ENCODE measurements at regions not wholly inside any gene's neighbourhood (a gene's known extent, or its start where the extent isn't known, plus 50 kb on each side); places are given as distances from the start of the nearest gene placed in this dataset.

GRCh38 chr4:100118181-100118580 is 72.1 kb downstream of the DDIT4L start:
- WGBS, 2 donors, result 47 to 63% methylated on average over 2 of the region's 2 CpGs
- H3K27me3 ChIP-seq, result no peaks in the 10 kb centered on the region
- no peaks in the 10 kb centered on the region for H3K36me3 ChIP-seq (replicated peaks in 1 of 2; ENCODE audit: insufficient read depth in 1 of 2, low read depth in 2 of 2)
- TF ChIP-seq POLR2A (IDR thresholded peaks at IDR 0.05) (no peak), CTCF (IDR thresholded peaks at IDR 0.05) (no peak)
- no peaks in the 10 kb centered on the region for H3K4me1 ChIP-seq
- no peak overlapping the region for H3K27ac ChIP-seq
- DNase-seq (no peak), ATAC-seq (no peak)
- intact Hi-C loops (cut with DNase I), result no loop called here
- no peak overlapping the region for H3K4me3 ChIP-seq
- H3K9me3 ChIP-seq, result no peaks in the 10 kb centered on the region

GRCh38 chr4:100117750-100118149 is 72.5 kb downstream of the DDIT4L start:
- no peak overlapping the region for H3K27ac ChIP-seq
- H3K36me3 ChIP-seq (replicated peaks in 1 of 2; ENCODE audit: insufficient read depth in 1 of 2, low read depth in 2 of 2), result no peaks in the 10 kb centered on the region
- no peaks in the 10 kb centered on the region for H3K4me1 ChIP-seq
- H3K4me3 ChIP-seq, result no peak overlapping the region
- intact Hi-C loops (cut with DNase I), result no loop called here
- DNase-seq (no peak), ATAC-seq (no peak)
- H3K9me3 ChIP-seq, result no peaks in the 10 kb centered on the region
- TF ChIP-seq CTCF (IDR thresholded peaks at IDR 0.05) (no peak), POLR2A (IDR thresholded peaks at IDR 0.05) (no peak)
- 72 to 81% methylated on average over 3 of the region's 3 CpGs for WGBS, 2 donors
- H3K27me3 ChIP-seq, result no peaks in the 10 kb centered on the region

- H3K27me3 ChIP-seq, result no peaks in the 10 kb centered on the region
- no peaks in the 10 kb centered on the region for H3K9me3 ChIP-seq
- H3K4me1 ChIP-seq, result no peaks in the 10 kb centered on the region
- H3K36me3 ChIP-seq (replicated peaks in 1 of 2; ENCODE audit: insufficient read depth in 1 of 2, low read depth in 2 of 2), result no peaks in the 10 kb centered on the region
- intact Hi-C loops (cut with DNase I), result no loop called here
- TF ChIP-seq CTCF (IDR thresholded peaks at IDR 0.05) (no peak), POLR2A (IDR thresholded peaks at IDR 0.05) (no peak)
- H3K27ac ChIP-seq, result no peak overlapping the region
- 58 to 83% methylated on average over 4 of the region's 4 CpGs for WGBS, 2 donors
- H3K4me3 ChIP-seq, result no peak overlapping the region
- no peak for ATAC-seq
- no peak for DNase-seq
Measured at GRCh38 chr4:100114909-100115308, 75.4 kb downstream of the DDIT4L start.

- DNase-seq (no peak), ATAC-seq (no peak)
- no peaks in the 10 kb centered on the region for H3K9me3 ChIP-seq
- H3K4me1 ChIP-seq, result no peaks in the 10 kb centered on the region
- no peak overlapping the region for H3K27ac ChIP-seq
- H3K27me3 ChIP-seq, result no peaks in the 10 kb centered on the region
- TF ChIP-seq POLR2A (IDR thresholded peaks at IDR 0.05) (no peak), CTCF (IDR thresholded peaks at IDR 0.05) (no peak)
- no peaks in the 10 kb centered on the region for H3K36me3 ChIP-seq (replicated peaks in 1 of 2; ENCODE audit: insufficient read depth in 1 of 2, low read depth in 2 of 2)
- intact Hi-C loops (cut with DNase I), result no loop called here
- WGBS, 2 donors, result 59 to 68% methylated on average over 2 of the region's 2 CpGs
- H3K4me3 ChIP-seq, result no peak overlapping the region
Measured at GRCh38 chr4:100113732-100114131, 76.5 kb downstream of the DDIT4L start.

GRCh38 chr4:100113096-100113495 is 77.2 kb downstream of the DDIT4L start:
- H3K4me3 ChIP-seq, result no peak overlapping the region
- H3K27ac ChIP-seq, result no peak overlapping the region
- TF ChIP-seq CTCF (IDR thresholded peaks at IDR 0.05) (no peak), POLR2A (IDR thresholded peaks at IDR 0.05) (no peak)
- no peak for DNase-seq
- intact Hi-C loops (cut with DNase I), result no loop called here
- H3K9me3 ChIP-seq, result no peaks in the 10 kb centered on the region
- WGBS, 2 donors, result 33 to 61% methylated on average over 1 of the region's 1 CpG
- no peaks in the 10 kb centered on the region for H3K27me3 ChIP-seq
- ATAC-seq, result no peak
- H3K4me1 ChIP-seq, result no peaks in the 10 kb centered on the region
- H3K36me3 ChIP-seq (replicated peaks in 1 of 2; ENCODE audit: insufficient read depth in 1 of 2, low read depth in 2 of 2), result no peaks in the 10 kb centered on the region

Measured in body of pancreas (tissue), 4 donors.